Central memory CD8-positive, alpha-beta T cell (primary cell): ENCODE measurements at regions not wholly inside any gene's neighbourhood (a gene's known extent, or its start where the extent isn't known, plus 50 kb on each side); places are given as distances from the start of the nearest gene placed in this dataset.
"Not testable (repeated sequence)": the region's sequence is repeated elsewhere in the genome, so short reads cannot be mapped to it uniquely, and the experiment has no call there.

ENCODE experiments used
- ATAC-seq: fragments of 150-1000 bp; cut with Tn5 transposase; replicated peaks from 2 replicates; pipeline ENCODE4 v1.10.0; 2022; ENCODE audit warnings: mild to moderate bottlenecking, moderate FRiP score, moderate number of reproducible peaks; ENCODE audit not compliant: poor library complexity, severe bottlenecking; ENCODE audit errors: extremely low read depth
- DNase-seq, 2 donors: peaks; one replicate each; pipeline ENCODE4 v3.0.0; 2021; ENCODE audit warnings: low spot score in 2 of 2
- H3K27ac Mint-ChIP-seq: one replicate; pipeline ENCODE4 v1.8.0; 2022; ENCODE audit warnings: low read depth, mild to moderate bottlenecking, moderate library complexity, mixed read lengths
- H3K27me3 Mint-ChIP-seq: one replicate; pipeline ENCODE4 v1.8.0; 2022; ENCODE audit warnings: mixed read lengths
- H3K36me3 Mint-ChIP-seq: one replicate; pipeline ENCODE4 v1.8.0; 2022; ENCODE audit warnings: mild to moderate bottlenecking, moderate library complexity, mixed read lengths; ENCODE audit not compliant: insufficient read depth
- H3K4me1 Mint-ChIP-seq: one replicate; pipeline ENCODE4 v1.8.0; 2022; ENCODE audit warnings: mixed read lengths
- H3K4me3 Mint-ChIP-seq: one replicate; pipeline ENCODE4 v1.8.0; 2022; ENCODE audit warnings: mild to moderate bottlenecking, moderate library complexity, mixed read lengths
- H3K9me3 Mint-ChIP-seq: one replicate; pipeline ENCODE4 v1.8.0; 2022; ENCODE audit warnings: mixed read lengths

DNA sequence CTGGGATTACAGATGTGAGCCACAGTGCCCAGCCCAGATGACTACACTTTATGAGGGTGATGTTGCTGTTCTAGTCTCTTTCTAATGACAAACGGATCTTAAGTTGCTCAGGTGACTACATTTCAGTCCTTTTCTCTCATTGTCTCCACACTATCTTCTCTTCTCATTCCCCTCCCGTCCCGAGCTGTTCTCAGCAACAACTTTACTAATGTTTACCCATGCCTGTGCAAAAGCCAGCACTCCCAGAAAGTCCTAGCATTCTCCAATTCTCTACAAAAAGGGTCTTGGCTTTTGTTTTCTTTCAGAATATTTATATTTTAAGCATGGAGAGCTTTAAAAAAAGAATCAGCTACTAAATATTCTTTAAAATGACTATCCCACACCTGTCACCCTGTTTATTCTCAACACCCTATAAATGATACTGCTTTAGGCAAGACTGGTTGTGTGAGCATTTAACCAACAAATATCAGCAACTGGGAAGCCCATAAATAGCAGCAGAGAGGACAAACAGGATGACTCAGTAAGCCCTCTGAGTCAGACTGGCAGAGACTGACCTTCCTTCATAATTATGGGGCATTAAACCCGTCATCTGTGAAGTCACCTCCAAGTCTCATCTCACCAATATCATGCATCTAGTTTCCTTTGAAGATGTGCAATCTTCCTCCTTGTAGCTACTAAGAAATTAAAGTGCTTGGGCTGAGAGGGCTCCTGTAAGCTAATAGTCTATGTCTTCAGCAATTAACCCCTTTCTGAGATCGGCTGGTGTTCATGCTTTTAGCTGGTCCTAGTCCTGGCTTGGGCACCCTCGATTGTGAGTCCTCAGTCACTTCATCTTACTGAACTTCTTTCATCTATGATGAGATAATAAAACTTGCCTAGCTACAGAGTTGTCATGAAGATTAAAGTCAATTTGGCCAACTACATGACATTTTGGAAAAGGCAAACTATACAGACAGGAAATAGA lies 72.6 kb upstream of the KIF2A start:
- not testable (repeated sequence) for H3K4me1 Mint-ChIP-seq, H3K4me3 Mint-ChIP-seq, H3K9me3 Mint-ChIP-seq, H3K27ac Mint-ChIP-seq, H3K27me3 Mint-ChIP-seq, H3K36me3 Mint-ChIP-seq, DNase-seq, ATAC-seq

DNA sequence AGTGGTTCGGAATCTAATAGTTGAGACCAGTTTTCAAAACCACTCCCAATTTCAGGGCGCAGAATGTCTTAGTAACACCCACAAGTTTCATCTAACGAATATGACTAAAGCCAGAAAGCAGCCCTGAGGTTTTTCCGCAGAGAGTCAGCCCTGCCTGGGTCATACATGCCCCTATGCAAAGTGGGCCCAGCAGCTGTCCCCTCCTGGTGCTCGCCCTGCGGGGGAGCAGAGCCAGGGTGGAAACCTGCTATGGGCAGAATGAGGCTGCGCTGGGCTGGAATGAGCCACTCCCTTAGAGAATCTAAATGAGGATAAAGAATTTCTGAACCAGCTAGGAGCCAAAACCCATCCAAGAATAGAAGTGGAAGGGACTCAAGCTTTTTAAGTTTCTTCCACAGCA lies 69.4 kb upstream of the KIF2A start:
- H3K4me1 Mint-ChIP-seq, H3K36me3 Mint-ChIP-seq, DNase-seq, H3K27ac Mint-ChIP-seq, H3K27me3 Mint-ChIP-seq, H3K9me3 Mint-ChIP-seq, ATAC-seq, H3K4me3 Mint-ChIP-seq: not testable (repeated sequence)

DNA sequence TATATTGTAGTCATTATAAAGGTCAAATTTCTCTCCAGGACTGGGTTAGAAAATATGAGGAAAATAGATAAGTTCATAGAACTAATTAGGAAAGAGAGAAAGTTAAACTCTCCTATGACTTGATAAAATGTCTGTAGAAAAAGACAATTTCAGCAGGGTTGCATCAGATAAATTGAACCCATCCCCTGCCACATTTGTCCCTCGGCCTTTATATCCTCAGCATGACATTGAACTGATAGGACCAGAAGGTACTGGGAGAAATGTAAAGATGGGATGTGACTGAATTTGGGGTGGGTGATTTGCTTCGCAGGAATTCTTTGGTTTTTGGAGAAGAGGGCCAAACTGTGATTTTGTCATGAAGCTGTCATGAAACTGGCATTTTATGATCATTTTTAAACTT lies 68.1 kb upstream of the KIF2A start:
- H3K4me3 Mint-ChIP-seq, H3K27me3 Mint-ChIP-seq: not testable (repeated sequence)

DNA sequence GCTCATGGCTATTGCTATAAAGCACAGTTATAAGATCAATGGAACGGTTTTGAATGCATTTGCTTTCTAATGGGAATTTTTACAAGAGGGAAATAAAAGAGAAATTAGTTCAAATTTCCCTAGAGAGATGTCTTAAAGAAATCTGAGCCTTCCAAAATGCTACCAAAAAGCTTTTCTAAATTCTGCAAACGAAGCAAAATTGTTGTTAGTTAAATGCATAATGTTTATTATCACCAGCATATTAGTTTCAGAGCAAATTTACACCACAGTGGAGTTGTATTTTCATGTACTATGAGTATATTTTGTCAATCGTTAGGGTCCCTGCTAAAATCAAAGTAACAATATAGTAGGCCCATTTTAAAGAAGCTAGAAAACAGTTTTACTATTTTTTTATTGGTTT lies 67.4 kb upstream of the KIF2A start:
- H3K4me3 Mint-ChIP-seq, H3K4me1 Mint-ChIP-seq, H3K27me3 Mint-ChIP-seq, ATAC-seq, H3K27ac Mint-ChIP-seq, H3K9me3 Mint-ChIP-seq, H3K36me3 Mint-ChIP-seq, DNase-seq: not testable (repeated sequence)

More for the DNA sequence above, 68.1 kb upstream of the KIF2A start:
- not testable (repeated sequence) for DNase-seq, H3K4me1 Mint-ChIP-seq, ATAC-seq, H3K9me3 Mint-ChIP-seq, H3K27ac Mint-ChIP-seq, H3K36me3 Mint-ChIP-seq

DNA sequence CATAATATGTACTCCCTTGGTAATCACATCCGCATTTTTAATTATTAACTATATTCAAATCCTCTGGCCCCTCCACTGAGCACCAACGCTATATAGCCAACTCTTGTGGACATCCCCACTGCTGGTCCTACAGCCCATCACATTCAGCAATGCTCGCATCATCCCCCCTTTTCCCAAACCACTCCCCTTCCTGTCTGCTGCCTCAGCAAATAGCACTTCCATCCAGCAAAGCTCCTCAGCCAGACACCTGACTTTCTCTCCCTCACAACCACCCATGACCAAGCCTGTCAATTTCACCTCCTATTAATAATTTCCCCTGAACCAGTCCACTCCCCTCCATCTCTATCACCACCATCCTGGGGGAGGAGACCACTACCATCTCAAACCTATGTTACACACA lies 65.5 kb upstream of the KIF2A start:
- not testable (repeated sequence) for H3K27me3 Mint-ChIP-seq, H3K27ac Mint-ChIP-seq, H3K9me3 Mint-ChIP-seq, H3K36me3 Mint-ChIP-seq, H3K4me3 Mint-ChIP-seq, DNase-seq, ATAC-seq, H3K4me1 Mint-ChIP-seq

DNA sequence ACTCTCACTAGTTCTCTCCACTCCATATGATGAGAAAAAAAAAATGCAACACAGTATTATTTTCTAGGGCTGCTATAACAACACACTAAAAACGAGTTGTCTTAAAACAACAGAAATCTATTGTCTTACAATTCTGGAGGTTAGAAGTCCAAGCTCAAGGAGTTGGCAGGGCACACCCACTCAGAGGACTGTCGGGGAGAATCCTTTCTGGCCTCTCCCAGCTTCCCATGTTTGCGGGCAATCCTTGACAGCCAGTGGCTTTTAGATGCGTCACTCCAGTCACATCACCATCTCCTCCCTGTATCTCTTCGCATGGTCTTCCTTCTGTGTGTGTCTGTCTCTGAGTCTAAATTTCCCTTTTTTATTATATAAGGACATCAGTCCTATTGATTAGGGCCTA lies 64.0 kb upstream of the KIF2A start:
- not testable (repeated sequence) for H3K36me3 Mint-ChIP-seq, H3K27me3 Mint-ChIP-seq, H3K9me3 Mint-ChIP-seq, H3K27ac Mint-ChIP-seq, ATAC-seq, H3K4me3 Mint-ChIP-seq, H3K4me1 Mint-ChIP-seq, DNase-seq

DNA sequence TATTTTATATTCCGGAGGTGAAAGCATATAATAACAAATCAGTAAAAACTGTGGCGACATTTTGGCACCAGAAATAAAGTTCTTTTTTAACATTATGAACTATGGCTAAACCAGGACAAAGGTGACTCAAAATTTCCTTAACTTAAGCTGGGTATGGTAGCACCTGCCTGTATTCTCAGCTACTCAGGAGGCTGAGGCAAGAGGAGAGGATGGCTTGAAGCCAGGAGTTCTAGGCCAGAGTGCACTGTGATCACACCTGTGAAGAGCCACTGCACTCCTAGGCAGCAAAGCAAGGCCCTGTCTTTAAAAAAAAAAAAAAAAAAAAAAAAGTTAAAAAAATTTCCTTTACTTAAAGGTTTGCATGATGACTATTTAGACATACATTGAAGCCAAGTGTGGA lies 63.0 kb upstream of the KIF2A start:
- not testable (repeated sequence) for H3K4me1 Mint-ChIP-seq, ATAC-seq, H3K9me3 Mint-ChIP-seq, H3K4me3 Mint-ChIP-seq, H3K27me3 Mint-ChIP-seq, H3K27ac Mint-ChIP-seq, H3K36me3 Mint-ChIP-seq, DNase-seq

DNA sequence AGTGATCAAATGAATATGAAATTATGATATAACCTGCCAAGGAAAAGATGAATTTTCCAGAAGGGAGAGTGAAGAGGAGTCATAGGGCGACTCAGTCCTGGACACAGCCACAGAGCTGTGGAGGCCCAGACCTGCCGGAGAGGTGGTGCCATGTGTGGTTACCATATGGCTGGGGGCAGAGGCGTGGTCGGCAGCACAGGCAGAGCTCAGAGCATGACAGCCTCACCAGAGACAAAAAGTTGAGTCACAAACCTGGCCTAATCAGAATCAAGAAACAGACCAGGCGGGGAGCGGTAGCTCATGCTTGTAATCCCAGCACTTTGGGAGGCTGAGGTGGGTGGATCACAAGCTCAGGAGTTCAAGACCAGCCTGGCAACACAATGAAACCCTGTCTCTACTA lies 57.8 kb upstream of the KIF2A start:
- H3K4me1 Mint-ChIP-seq, DNase-seq, H3K27ac Mint-ChIP-seq, H3K36me3 Mint-ChIP-seq, ATAC-seq, H3K27me3 Mint-ChIP-seq, H3K9me3 Mint-ChIP-seq, H3K4me3 Mint-ChIP-seq: not testable (repeated sequence)

DNA sequence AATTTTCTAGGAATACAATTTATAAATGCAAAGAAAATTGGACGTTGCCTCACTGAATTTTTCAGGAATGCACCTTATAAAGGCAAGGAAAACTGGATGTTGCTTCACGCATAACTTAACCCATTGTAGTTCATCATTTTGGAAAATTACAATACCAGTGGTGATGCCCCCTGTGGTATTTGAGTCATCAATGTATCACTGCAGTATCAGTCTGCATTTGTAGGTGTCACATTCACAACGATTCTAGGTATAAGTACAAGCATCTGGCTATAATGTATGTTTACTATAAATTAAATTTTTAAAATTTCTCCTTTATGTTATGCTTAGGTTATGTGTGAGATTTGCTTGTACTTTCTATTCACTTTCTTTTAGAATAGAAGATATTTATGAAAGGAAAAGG lies 55.9 kb upstream of the KIF2A start:
- ATAC-seq, DNase-seq, H3K9me3 Mint-ChIP-seq, H3K4me3 Mint-ChIP-seq, H3K27ac Mint-ChIP-seq, H3K27me3 Mint-ChIP-seq, H3K36me3 Mint-ChIP-seq: not testable (repeated sequence)
- peaks cover 14% of the 10 kb centered on the region for H3K4me1 Mint-ChIP-seq

DNA sequence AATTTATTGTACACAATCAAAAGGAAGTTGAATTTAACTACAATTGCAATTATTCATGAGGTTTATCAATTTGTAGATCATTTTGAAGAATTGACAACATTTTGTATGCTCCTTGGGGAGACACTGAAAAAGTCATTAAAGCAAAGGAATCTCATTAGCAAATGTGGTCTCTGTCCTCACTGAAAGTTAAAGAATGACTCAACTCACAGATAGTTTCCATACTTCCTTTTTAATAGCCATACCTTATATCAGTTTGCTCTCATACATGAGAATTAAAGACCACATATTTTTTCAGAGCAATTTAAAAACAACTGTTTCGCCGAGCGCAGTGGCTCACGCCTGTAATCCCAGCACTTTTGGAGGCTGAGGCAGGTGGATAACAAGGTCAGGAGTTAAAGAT lies 55.1 kb upstream of the KIF2A start:
- not testable (repeated sequence) for H3K4me3 Mint-ChIP-seq, H3K27me3 Mint-ChIP-seq, H3K27ac Mint-ChIP-seq, DNase-seq, ATAC-seq, H3K36me3 Mint-ChIP-seq, H3K9me3 Mint-ChIP-seq
- peaks cover 20% of the 10 kb centered on the region for H3K4me1 Mint-ChIP-seq

DNA sequence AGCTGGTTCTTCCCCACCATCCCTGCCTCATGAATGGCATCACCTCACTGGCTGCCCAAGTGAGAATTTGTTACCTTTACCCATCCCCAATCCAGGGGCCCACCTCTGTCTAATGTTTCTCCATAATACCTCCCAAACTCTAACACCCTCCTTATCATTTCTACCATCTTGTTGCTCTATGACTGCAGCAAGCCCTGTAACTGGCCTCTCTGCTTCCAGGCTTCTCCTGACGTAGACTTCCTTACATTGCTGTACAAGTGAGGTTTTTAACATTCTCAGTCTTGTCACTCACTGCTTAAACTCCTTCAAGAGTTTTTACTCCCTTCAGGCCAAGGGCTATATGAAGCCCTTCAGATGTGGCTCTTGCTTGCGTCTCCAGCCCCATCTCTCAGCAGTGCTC lies 53.5 kb upstream of the KIF2A start:
- H3K27ac Mint-ChIP-seq: not testable (repeated sequence)

DNA sequence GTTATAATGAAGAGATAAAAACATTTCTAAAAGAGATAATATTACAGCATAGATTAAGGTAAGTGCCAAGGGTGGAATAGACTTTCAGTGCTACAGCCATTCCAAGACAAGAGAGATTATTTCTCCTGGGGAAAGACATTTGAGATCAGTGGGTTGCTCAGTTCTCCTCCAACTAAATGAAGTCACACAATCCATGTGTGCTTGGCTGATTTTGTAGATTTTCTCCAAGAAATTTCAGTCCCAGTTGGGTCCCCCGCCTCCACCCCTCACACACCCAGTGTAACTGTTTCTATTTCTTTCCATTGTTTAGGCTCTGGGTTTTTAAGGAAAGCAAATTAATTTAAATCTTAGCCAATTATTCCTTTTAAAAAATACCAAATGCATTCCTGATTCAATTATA lies 50.5 kb upstream of the KIF2A start:
- DNase-seq, H3K36me3 Mint-ChIP-seq, H3K4me3 Mint-ChIP-seq, ATAC-seq, H3K27me3 Mint-ChIP-seq, H3K9me3 Mint-ChIP-seq: not testable (repeated sequence)
- Mint-ChIP-seq H3K27ac (peak overlapping the region; percentile 69), H3K4me1 (peaks cover 37% of the 10 kb centered on the region)

More for the DNA sequence above, 53.5 kb upstream of the KIF2A start:
- peaks cover 30% of the 10 kb centered on the region for H3K4me1 Mint-ChIP-seq
- not testable (repeated sequence) for ATAC-seq, H3K27me3 Mint-ChIP-seq, H3K36me3 Mint-ChIP-seq, H3K4me3 Mint-ChIP-seq, DNase-seq, H3K9me3 Mint-ChIP-seq
